Endothelial cell (in vitro differentiated cells): ENCODE measurements at regions not wholly inside any gene's neighbourhood (a gene's known extent, or its start where the extent isn't known, plus 50 kb on each side); places are given as distances from the start of the nearest gene placed in this dataset.

Experiments
- DNase-seq: peaks from one replicate; pipeline ENCODE4 v3.0.0; 2021; ENCODE audit warnings: low spot score
- H3K27ac Mint-ChIP-seq: one replicate; pipeline ENCODE4 v1.8.0; 2021; ENCODE audit warnings: mixed read lengths, inconsistent platforms; ENCODE audit not compliant: unreplicated experiment
- H3K27me3 Mint-ChIP-seq: one replicate; pipeline ENCODE4 v1.8.0; 2021; ENCODE audit warnings: mild to moderate bottlenecking, moderate library complexity, mixed read lengths, inconsistent platforms; ENCODE audit not compliant: unreplicated experiment
- H3K36me3 Mint-ChIP-seq: one replicate; pipeline ENCODE4 v1.8.0; 2021; ENCODE audit warnings: mild to moderate bottlenecking, low read depth, mixed read lengths, inconsistent platforms; ENCODE audit not compliant: unreplicated experiment
- H3K4me1 Mint-ChIP-seq: one replicate; pipeline ENCODE4 v1.8.0; 2021; ENCODE audit warnings: mild to moderate bottlenecking, mixed read lengths, inconsistent platforms; ENCODE audit not compliant: unreplicated experiment
- H3K4me3 Mint-ChIP-seq: one replicate; pipeline ENCODE4 v1.8.0; 2021; ENCODE audit warnings: mild to moderate bottlenecking, mixed read lengths, inconsistent platforms; ENCODE audit not compliant: unreplicated experiment
- H3K9me3 Mint-ChIP-seq: one replicate; pipeline ENCODE4 v1.8.0; 2021; ENCODE audit warnings: mixed read lengths, inconsistent platforms; ENCODE audit not compliant: unreplicated experiment
- TF ChIP-seq, protein P1 (sequence below): fragments of 200-600 bp; sonication (generic); IDR thresholded peaks from one replicate; pipeline ENCODE4 v1.5.0; 2021; ENCODE audit warnings: antibody characterized with exemption; ENCODE audit not compliant: unreplicated experiment

DNA sequence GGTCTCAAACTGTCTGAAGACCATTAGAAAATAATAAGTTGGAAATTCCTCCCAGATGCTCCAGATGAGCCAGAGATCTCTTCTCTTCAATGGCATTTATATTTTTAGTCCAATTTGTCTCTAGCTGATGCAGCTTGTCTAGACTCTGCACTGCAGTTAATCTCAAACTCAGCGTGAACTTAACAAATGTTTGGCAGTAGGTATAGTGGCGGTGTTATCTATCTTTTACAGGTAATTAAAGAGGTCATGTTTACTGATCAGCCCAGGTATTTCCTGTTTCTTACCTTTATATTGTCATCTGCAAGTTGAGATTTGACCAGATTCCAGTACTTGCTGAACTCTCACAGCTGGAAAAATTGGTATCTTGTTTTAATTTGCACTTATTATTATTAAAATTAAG lies 1024.5 kb upstream of the ADGRL2 start:
- H3K9me3 Mint-ChIP-seq, result no peaks in the 10 kb centered on the region
- TF ChIP-seq, protein P1, sequence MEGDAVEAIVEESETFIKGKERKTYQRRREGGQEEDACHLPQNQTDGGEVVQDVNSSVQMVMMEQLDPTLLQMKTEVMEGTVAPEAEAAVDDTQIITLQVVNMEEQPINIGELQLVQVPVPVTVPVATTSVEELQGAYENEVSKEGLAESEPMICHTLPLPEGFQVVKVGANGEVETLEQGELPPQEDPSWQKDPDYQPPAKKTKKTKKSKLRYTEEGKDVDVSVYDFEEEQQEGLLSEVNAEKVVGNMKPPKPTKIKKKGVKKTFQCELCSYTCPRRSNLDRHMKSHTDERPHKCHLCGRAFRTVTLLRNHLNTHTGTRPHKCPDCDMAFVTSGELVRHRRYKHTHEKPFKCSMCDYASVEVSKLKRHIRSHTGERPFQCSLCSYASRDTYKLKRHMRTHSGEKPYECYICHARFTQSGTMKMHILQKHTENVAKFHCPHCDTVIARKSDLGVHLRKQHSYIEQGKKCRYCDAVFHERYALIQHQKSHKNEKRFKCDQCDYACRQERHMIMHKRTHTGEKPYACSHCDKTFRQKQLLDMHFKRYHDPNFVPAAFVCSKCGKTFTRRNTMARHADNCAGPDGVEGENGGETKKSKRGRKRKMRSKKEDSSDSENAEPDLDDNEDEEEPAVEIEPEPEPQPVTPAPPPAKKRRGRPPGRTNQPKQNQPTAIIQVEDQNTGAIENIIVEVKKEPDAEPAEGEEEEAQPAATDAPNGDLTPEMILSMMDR, result no peak
- H3K27me3 Mint-ChIP-seq, result no peaks in the 10 kb centered on the region
- DNase-seq, result no peak
- H3K4me1 Mint-ChIP-seq, result no peaks in the 10 kb centered on the region
- no peak overlapping the region for H3K4me3 Mint-ChIP-seq
- no peak overlapping the region for H3K27ac Mint-ChIP-seq
- H3K36me3 Mint-ChIP-seq, result no peaks in the 10 kb centered on the region

DNA sequence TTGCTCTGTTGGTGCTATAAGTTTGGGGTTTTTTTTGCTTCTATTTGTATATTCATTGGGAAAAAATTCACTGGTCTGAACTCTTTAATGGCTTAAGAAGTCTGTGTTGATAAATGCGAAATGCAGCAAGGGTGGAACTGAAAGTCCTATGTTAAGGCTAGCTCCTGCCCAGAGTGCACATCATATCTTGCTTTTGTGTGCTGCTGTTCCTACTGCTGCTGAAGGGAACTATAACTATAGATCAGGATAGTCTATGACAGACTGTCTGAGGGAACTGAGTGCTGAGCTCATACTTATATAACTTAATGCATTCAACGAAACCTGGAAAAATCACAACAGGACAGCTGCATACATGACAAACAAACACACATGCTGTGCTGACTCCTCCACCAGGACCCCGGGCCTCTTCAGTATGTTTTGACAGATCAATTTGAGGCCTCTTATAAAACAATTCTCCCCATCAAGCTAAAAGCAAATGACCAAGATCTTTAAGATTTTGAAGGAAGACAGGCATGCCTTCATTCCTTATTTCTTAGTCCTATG lies 1031.5 kb upstream of the ADGRL2 start:
- H3K36me3 Mint-ChIP-seq, result no peaks in the 10 kb centered on the region
- H3K27me3 Mint-ChIP-seq, result no peaks in the 10 kb centered on the region
- H3K9me3 Mint-ChIP-seq, result no peaks in the 10 kb centered on the region
- no peak overlapping the region for H3K4me3 Mint-ChIP-seq
- DNase-seq, result no peak
- no peaks in the 10 kb centered on the region for H3K4me1 Mint-ChIP-seq
- no peak overlapping the region for H3K27ac Mint-ChIP-seq
- TF ChIP-seq, protein P1, result no peak

DNA sequence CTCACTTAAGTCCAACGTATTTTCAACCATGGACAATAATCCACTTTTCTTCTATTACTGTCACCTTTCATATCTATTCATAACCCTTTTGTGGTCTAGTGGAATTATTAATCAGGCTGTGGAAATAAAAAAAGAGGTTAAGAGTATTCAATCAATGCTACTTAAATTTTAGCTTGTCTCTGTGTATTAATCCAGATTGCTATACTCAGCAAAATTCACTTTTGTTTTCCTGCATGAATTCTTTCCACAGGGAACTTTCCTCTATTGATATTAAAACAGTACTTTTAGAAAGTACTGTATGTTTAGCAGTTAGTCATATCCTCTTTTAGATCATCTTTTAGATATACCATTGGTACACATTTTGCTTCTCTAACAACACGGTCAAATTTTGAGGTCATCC lies 1033.0 kb upstream of the ADGRL2 start:
- no peaks in the 10 kb centered on the region for H3K27me3 Mint-ChIP-seq
- no peaks in the 10 kb centered on the region for H3K9me3 Mint-ChIP-seq
- no peak overlapping the region for H3K4me3 Mint-ChIP-seq
- H3K4me1 Mint-ChIP-seq, result no peaks in the 10 kb centered on the region
- no peak overlapping the region for H3K27ac Mint-ChIP-seq
- no peaks in the 10 kb centered on the region for H3K36me3 Mint-ChIP-seq
- DNase-seq, result no peak
- TF ChIP-seq, protein P1, result no peak

DNA sequence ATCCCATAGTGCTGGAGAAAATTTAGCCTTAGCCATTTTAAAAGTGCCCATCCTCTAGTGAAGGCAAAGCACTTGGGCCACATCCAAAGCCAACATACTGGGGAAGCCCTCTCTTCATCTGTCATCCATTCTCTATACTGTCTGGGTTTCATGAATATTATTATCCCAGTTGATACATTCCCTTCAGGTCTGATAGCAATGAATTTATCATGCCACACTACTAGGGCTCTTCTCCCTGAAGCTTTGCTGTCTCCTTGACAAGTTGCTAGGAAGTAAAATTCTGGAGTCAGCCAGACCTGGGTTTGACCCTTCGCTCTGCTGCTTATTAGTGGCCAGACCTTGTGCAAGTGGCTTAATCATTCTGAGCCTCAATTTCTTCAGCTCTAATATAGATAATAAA lies 1041.4 kb upstream of the ADGRL2 start:
- no peak overlapping the region for H3K4me3 Mint-ChIP-seq
- TF ChIP-seq, protein P1, result no peak

DNA sequence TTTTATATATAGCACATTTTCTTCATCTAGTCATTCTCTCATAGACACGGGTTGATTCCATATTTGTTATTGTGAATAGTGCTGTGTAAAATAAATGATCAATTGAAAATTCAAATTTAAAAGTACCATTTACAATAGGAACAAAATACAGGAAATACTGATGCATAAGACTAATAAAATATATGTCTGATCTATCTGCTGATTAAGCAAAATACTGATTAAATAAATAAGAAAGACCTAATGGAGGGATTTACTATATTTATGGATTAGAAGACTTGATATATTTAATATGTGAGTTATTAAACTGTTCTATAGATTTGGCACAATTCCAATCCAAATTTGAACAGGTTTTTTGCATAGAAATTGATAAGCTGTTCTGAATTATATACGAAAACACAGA lies 1044.8 kb upstream of the ADGRL2 start:
- TF ChIP-seq, protein P1, result no peak
- Mint-ChIP-seq H3K27me3 (peaks cover 2% of the 10 kb centered on the region), H3K36me3 (no peaks in the 10 kb centered on the region), H3K27ac (no peak overlapping the region), H3K4me3 (no peak overlapping the region), H3K4me1 (no peaks in the 10 kb centered on the region), H3K9me3 (no peaks in the 10 kb centered on the region)
- DNase-seq, result no peak

More for the DNA sequence above, 1041.4 kb upstream of the ADGRL2 start:
- Mint-ChIP-seq H3K9me3 (no peaks in the 10 kb centered on the region), H3K4me1 (no peaks in the 10 kb centered on the region), H3K27me3 (peaks cover 2% of the 10 kb centered on the region), H3K36me3 (no peaks in the 10 kb centered on the region), H3K27ac (no peak overlapping the region)
- DNase-seq, result no peak
